ENCODE measurements at regions not wholly inside any gene's neighbourhood (a gene's known extent, or its start where the extent isn't known, plus 50 kb on each side); places are given as distances from the start of the nearest gene placed in this dataset.

- DNase-seq (no peak), ATAC-seq (ENCODE audit: low read depth) (no peak)
- POLR2A ChIA-PET = no interaction called here
- no peaks in the 10 kb centered on the region for H3K9me3 Mint-ChIP-seq
- CTCF ChIA-PET = no interaction called here
- H3K4me3 Mint-ChIP-seq = no peak overlapping the region
- H3K27me3 Mint-ChIP-seq = no peaks in the 10 kb centered on the region
- TF ChIP-seq CTCF (IDR thresholded peaks at IDR 0.05) = no peak
- H3K27ac Mint-ChIP-seq = no peak overlapping the region
- intact Hi-C loops (cut with micrococcal nuclease) = no loop called here
- no peaks in the 10 kb centered on the region for H3K36me3 Mint-ChIP-seq (ENCODE audit: low read depth)
- H3K4me1 Mint-ChIP-seq = no peaks in the 10 kb centered on the region
These were observed 121.8 kb downstream of the INHBA start for GRCh38 chr7:41581041-41581440.

GRCh38 chr7:41579961-41580935 lies 122.6 kb downstream of the INHBA start:
- no peak for TF ChIP-seq CTCF (IDR thresholded peaks at IDR 0.05)
- intact Hi-C loops (cut with micrococcal nuclease) = no loop called here

GRCh38 chr7:41578700-41579099 lies 124.2 kb downstream of the INHBA start:
- ATAC-seq (ENCODE audit: low read depth) = no peak

More at GRCh38 chr7:41579961-41580935, 122.6 kb downstream of the INHBA start:
- Mint-ChIP-seq H3K36me3 (ENCODE audit: low read depth) (no peaks in the 10 kb centered on the region), H3K27ac (no peak overlapping the region), H3K4me3 (no peak overlapping the region), H3K4me1 (no peaks in the 10 kb centered on the region), H3K9me3 (no peaks in the 10 kb centered on the region), H3K27me3 (no peaks in the 10 kb centered on the region)
- CTCF ChIA-PET = no interaction called here
- ATAC-seq (ENCODE audit: low read depth) (no peak), DNase-seq (no peak)
- POLR2A ChIA-PET = no interaction called here

GRCh38 chr7:41576166-41576565 lies 126.7 kb downstream of the INHBA start:
- DNase-seq (no peak), ATAC-seq (ENCODE audit: low read depth) (no peak)
- POLR2A ChIA-PET = no interaction called here
- TF ChIP-seq CTCF (IDR thresholded peaks at IDR 0.05) = no peak
- no peaks in the 10 kb centered on the region for H3K9me3 Mint-ChIP-seq
- no peak overlapping the region for H3K4me3 Mint-ChIP-seq
- CTCF ChIA-PET = no interaction called here
- intact Hi-C loops (cut with micrococcal nuclease) = no loop called here
- no peaks in the 10 kb centered on the region for H3K27me3 Mint-ChIP-seq
- no peaks in the 10 kb centered on the region for H3K36me3 Mint-ChIP-seq (ENCODE audit: low read depth)
- H3K27ac Mint-ChIP-seq = no peak overlapping the region
- H3K4me1 Mint-ChIP-seq = no peaks in the 10 kb centered on the region

More at GRCh38 chr7:41578700-41579099, 124.2 kb downstream of the INHBA start:
- TF ChIP-seq CTCF (IDR thresholded peaks at IDR 0.05) = no peak
- intact Hi-C loops (cut with micrococcal nuclease) = no loop called here
- no peak overlapping the region for H3K4me3 Mint-ChIP-seq
- DNase-seq = no peak
- no peaks in the 10 kb centered on the region for H3K36me3 Mint-ChIP-seq (ENCODE audit: low read depth)
- POLR2A ChIA-PET = no interaction called here
- no peaks in the 10 kb centered on the region for H3K27me3 Mint-ChIP-seq
- no peaks in the 10 kb centered on the region for H3K9me3 Mint-ChIP-seq
- H3K27ac Mint-ChIP-seq = no peak overlapping the region
- H3K4me1 Mint-ChIP-seq = no peaks in the 10 kb centered on the region
- CTCF ChIA-PET = no interaction called here

GRCh38 chr7:41574377-41574776 lies 128.5 kb downstream of the INHBA start:
- ATAC-seq (ENCODE audit: low read depth) = no peak
- Mint-ChIP-seq H3K27me3 (no peaks in the 10 kb centered on the region), H3K4me3 (no peak overlapping the region), H3K36me3 (ENCODE audit: low read depth) (no peaks in the 10 kb centered on the region), H3K4me1 (no peaks in the 10 kb centered on the region), H3K27ac (no peak overlapping the region), H3K9me3 (no peaks in the 10 kb centered on the region)
- TF ChIP-seq CTCF (IDR thresholded peaks at IDR 0.05) = no peak
- DNase-seq = no peak
- POLR2A ChIA-PET = no interaction called here
- intact Hi-C loops (cut with micrococcal nuclease) = no loop called here
- CTCF ChIA-PET = no interaction called here
